ENCODE measurements at regions not wholly inside any gene's neighbourhood (a gene's known extent, or its start where the extent isn't known, plus 50 kb on each side); places are given as distances from the start of the nearest gene placed in this dataset.
"Not testable (repeated sequence)": the region's sequence is repeated elsewhere in the genome, so short reads cannot be mapped to it uniquely, and the experiment has no call there.

DNA sequence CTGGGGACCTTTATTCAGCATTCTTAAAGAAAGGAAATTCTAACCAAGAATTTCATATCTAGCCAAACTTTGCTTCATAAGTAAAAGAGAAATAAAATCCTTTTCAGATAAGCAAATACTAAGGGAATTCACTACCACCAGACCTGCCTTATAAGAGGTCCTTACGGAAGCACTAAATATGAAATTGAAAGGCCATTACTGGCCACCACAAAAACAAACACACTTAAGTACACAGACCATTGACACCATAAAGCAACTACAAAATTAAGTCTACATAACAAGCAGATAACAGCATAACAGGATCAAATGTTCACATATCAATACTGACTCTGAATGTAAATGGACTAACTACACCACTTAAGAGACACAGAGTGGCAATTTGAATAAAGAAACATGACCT lies 361.4 kb upstream of the POU5F2 start:
- Histone ChIP-seq H3K27me3 (ENCODE audit: control insufficient read depth, insufficient read depth, low read length) (no peaks in the 10 kb centered on the region), H3K4me3 (ENCODE audit: low read depth, low read length) (no peak overlapping the region), H3K9me3 (ENCODE audit: control insufficient read depth, insufficient read depth, low read length) (no peaks in the 10 kb centered on the region), H3K4me1 (ENCODE audit: control insufficient read depth, insufficient read depth, low read length) (no peaks in the 10 kb centered on the region), H3K9ac (ENCODE audit: low read depth, low read length) (no peak overlapping the region), H3K27ac (ENCODE audit: low read depth, low read length) (no peak overlapping the region), H3K36me3 (ENCODE audit: control insufficient read depth, insufficient read depth, low read length) (no peaks in the 10 kb centered on the region)

DNA sequence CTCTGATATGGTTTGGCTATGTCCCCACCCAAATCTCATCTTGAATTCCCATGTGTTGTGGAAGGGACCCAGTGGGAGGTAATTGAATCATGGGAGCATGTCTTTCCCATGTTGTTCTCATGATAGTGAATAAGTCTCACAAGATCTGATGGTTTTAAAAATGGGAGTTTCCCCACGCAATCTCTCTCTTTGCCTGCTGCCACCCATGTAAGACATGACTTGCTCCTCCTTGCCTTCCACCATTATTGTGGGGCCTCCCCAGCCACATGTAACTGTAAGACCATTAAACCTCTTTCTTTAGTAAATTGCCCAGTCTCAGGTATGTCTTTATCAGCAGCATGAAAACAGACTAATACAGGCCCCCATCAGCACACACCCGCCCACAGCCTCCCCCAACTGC lies 356.0 kb upstream of the POU5F2 start:
- H3K4me1 ChIP-seq (ENCODE audit: control insufficient read depth, insufficient read depth, low read length); H3K27ac ChIP-seq (ENCODE audit: low read depth, low read length); H3K4me3 ChIP-seq (ENCODE audit: low read depth, low read length); H3K36me3 ChIP-seq (ENCODE audit: control insufficient read depth, insufficient read depth, low read length); H3K9ac ChIP-seq (ENCODE audit: low read depth, low read length); H3K9me3 ChIP-seq (ENCODE audit: control insufficient read depth, insufficient read depth, low read length); H3K27me3 ChIP-seq (ENCODE audit: control insufficient read depth, insufficient read depth, low read length): not testable (repeated sequence)

DNA sequence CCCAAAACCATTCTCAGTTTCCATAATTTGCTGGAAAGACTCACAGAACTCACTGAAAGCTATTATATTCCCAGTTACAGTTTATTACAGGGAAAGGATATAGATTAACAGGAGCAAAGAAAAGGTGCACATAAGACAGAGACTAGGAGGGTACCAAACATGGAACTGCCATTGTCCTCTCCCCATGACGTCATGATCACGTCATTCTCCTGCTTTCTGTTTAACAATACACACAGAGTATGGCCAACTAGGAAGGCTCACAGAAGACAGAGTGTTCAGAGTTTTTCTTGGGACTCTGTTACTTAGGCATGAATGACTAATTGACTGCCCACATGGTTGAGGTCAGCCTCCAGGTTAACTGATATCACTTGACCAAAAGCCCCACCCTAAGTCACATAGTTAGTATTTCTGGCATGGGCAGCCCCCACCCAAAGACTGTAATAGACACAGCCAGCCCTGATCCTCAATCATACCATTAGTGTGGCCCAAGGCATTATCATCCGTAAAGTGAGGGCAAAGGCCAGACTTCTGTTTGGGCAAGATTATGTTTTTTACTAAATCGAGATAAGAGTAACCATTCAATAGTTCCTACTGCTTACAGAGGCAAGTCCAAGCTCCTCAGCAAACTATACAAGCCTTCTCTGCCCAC lies 353.5 kb upstream of the POU5F2 start:
- no peak overlapping the region for H3K4me3 ChIP-seq (ENCODE audit: low read depth, low read length)
- no peak overlapping the region for H3K9ac ChIP-seq (ENCODE audit: low read depth, low read length)
- H3K9me3 ChIP-seq (ENCODE audit: control insufficient read depth, insufficient read depth, low read length): no peaks in the 10 kb centered on the region
- H3K27ac ChIP-seq (ENCODE audit: low read depth, low read length): no peak overlapping the region
- H3K4me1 ChIP-seq (ENCODE audit: control insufficient read depth, insufficient read depth, low read length): no peaks in the 10 kb centered on the region
- H3K36me3 ChIP-seq (ENCODE audit: control insufficient read depth, insufficient read depth, low read length): no peaks in the 10 kb centered on the region
- H3K27me3 ChIP-seq (ENCODE audit: control insufficient read depth, insufficient read depth, low read length): no peaks in the 10 kb centered on the region

DNA sequence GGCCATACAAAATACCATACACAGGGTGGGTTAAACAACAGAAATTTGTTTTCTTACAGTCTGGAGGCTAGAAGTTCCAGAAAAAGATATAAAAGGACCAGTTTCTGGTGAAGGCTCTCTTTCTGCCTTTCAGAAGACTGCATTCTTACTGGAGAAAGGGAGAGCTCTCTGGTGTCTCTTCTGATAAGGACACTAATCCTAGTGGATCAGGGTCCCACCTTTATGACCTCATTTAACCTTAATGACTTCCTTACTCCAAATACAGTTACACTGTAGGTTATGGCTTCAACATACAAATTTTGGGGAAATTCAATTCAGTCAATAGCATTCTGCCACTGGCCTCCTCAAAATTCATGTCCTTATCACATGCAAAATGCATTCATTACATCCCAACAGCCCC lies 351.9 kb upstream of the POU5F2 start:
- no peaks in the 10 kb centered on the region for H3K4me1 ChIP-seq (ENCODE audit: control insufficient read depth, insufficient read depth, low read length)
- no peaks in the 10 kb centered on the region for H3K9me3 ChIP-seq (ENCODE audit: control insufficient read depth, insufficient read depth, low read length)
- H3K27ac ChIP-seq (ENCODE audit: low read depth, low read length): no peak overlapping the region
- H3K9ac ChIP-seq (ENCODE audit: low read depth, low read length): no peak overlapping the region
- H3K4me3 ChIP-seq (ENCODE audit: low read depth, low read length): no peak overlapping the region
- H3K36me3 ChIP-seq (ENCODE audit: control insufficient read depth, insufficient read depth, low read length): no peaks in the 10 kb centered on the region
- H3K27me3 ChIP-seq (ENCODE audit: control insufficient read depth, insufficient read depth, low read length): no peaks in the 10 kb centered on the region

DNA sequence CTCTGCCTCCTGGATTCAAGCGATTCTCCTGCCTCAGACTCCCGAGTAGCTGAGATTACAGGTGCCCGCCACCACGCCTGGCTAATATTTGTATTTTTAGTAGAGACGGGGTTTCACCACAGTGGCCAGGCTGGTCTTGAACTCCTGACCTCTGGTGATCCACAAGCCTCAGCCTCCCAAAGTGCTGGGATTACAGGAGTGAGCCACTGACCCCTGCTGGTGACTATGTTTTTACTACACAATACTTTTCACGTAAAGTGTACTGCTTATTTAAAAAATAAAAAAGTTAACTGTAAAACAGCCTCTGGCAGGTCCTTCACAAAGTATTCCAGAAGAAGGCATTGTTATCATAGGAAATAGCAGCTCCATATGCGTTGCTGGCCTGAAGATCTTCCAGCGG lies 345.2 kb upstream of the POU5F2 start:
- not testable (repeated sequence) for H3K4me3 ChIP-seq (ENCODE audit: low read depth, low read length); H3K36me3 ChIP-seq (ENCODE audit: control insufficient read depth, insufficient read depth, low read length); H3K9me3 ChIP-seq (ENCODE audit: control insufficient read depth, insufficient read depth, low read length); H3K27ac ChIP-seq (ENCODE audit: low read depth, low read length); H3K9ac ChIP-seq (ENCODE audit: low read depth, low read length); H3K27me3 ChIP-seq (ENCODE audit: control insufficient read depth, insufficient read depth, low read length); H3K4me1 ChIP-seq (ENCODE audit: control insufficient read depth, insufficient read depth, low read length)

DNA sequence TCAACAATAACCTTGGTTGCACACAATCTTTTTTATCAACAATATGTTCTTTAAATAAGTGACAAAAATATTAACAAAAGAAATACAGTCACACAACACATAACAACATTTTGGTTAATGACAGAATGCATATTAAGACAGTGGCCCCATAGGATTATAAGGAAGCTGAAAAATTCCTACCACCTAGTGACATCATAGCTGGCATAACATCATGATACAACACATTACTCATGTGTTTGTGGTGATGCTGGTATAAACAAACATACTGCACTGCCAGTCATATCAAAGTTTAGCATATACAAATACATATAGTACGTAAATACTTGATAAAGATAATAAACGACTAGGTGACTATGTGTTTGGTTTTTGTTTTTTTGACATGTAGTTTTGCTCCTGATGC lies 344.8 kb upstream of the POU5F2 start:
- H3K4me1 ChIP-seq (ENCODE audit: control insufficient read depth, insufficient read depth, low read length): no peaks in the 10 kb centered on the region
- no peak overlapping the region for H3K9ac ChIP-seq (ENCODE audit: low read depth, low read length)
- H3K27ac ChIP-seq (ENCODE audit: low read depth, low read length): no peak overlapping the region
- H3K4me3 ChIP-seq (ENCODE audit: low read depth, low read length): no peak overlapping the region
- H3K27me3 ChIP-seq (ENCODE audit: control insufficient read depth, insufficient read depth, low read length): no peaks in the 10 kb centered on the region
- H3K9me3 ChIP-seq (ENCODE audit: control insufficient read depth, insufficient read depth, low read length): no peaks in the 10 kb centered on the region
- no peaks in the 10 kb centered on the region for H3K36me3 ChIP-seq (ENCODE audit: control insufficient read depth, insufficient read depth, low read length)

DNA sequence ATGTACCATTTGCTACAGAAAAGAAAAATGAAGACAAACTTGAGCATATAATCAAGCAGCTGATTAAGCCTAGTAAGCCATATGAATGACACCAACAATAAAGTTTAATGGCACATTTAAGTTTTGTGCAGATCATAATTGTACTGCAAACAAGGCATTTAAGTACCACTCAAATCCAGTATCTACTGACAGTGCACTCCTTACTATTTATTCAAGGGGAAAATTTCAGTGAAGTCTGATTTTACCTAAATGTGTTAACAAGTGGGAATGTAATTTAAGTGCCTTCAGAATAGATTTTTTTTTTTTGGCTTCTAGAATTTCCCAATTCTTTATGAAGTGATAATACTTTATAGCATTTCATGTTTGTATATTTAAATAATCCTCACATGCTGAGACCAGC lies 341.0 kb upstream of the POU5F2 start:
- no peaks in the 10 kb centered on the region for H3K4me1 ChIP-seq (ENCODE audit: control insufficient read depth, insufficient read depth, low read length)
- H3K36me3 ChIP-seq (ENCODE audit: control insufficient read depth, insufficient read depth, low read length): no peaks in the 10 kb centered on the region
- H3K9me3 ChIP-seq (ENCODE audit: control insufficient read depth, insufficient read depth, low read length): no peaks in the 10 kb centered on the region
- no peak overlapping the region for H3K4me3 ChIP-seq (ENCODE audit: low read depth, low read length)
- H3K27ac ChIP-seq (ENCODE audit: low read depth, low read length): no peak overlapping the region
- no peak overlapping the region for H3K9ac ChIP-seq (ENCODE audit: low read depth, low read length)
- H3K27me3 ChIP-seq (ENCODE audit: control insufficient read depth, insufficient read depth, low read length): no peaks in the 10 kb centered on the region

DNA sequence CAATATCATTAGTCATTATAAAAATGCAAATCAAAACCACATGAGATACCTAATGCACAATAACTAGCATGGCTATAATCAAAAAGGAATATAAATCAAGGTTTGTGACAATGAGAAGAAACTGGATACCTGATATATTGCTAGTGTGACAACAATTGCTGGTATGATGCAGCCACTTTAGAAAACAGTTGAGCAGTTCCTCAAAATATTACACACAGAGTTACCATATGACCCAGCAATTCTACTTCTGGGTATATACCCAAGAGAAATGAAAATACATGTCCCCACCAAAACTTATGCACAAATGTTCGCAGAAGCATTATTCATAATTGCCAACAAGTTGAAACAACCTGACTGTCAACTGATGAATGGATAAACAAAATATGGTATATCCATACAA lies 339.7 kb upstream of the POU5F2 start:
- H3K27ac ChIP-seq (ENCODE audit: low read depth, low read length): no peak overlapping the region
- H3K36me3 ChIP-seq (ENCODE audit: control insufficient read depth, insufficient read depth, low read length): no peaks in the 10 kb centered on the region
- no peak overlapping the region for H3K4me3 ChIP-seq (ENCODE audit: low read depth, low read length)
- H3K9me3 ChIP-seq (ENCODE audit: control insufficient read depth, insufficient read depth, low read length): no peaks in the 10 kb centered on the region
- no peak overlapping the region for H3K9ac ChIP-seq (ENCODE audit: low read depth, low read length)
- no peaks in the 10 kb centered on the region for H3K4me1 ChIP-seq (ENCODE audit: control insufficient read depth, insufficient read depth, low read length)
- no peaks in the 10 kb centered on the region for H3K27me3 ChIP-seq (ENCODE audit: control insufficient read depth, insufficient read depth, low read length)

DNA sequence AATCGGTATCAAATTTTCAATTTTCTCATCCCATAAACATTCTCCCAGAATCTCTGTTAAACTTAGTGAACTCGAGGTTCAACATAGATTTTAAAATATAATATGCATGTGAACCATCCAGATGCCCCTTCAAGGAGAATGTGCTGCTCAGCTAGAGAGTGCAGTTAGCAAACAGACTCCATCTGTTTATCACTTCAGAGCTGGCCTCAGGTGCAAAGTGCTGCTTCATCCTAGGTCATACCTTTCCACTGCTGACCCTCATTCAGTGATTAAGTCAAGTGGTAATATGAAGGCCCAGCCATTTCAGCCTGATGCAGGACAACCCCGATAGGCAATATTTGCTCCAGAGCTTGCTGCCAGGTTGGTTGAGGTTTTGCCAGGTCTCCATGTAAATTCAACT lies 339.0 kb upstream of the POU5F2 start:
- no peaks in the 10 kb centered on the region for H3K36me3 ChIP-seq (ENCODE audit: control insufficient read depth, insufficient read depth, low read length)
- no peaks in the 10 kb centered on the region for H3K4me1 ChIP-seq (ENCODE audit: control insufficient read depth, insufficient read depth, low read length)
- no peaks in the 10 kb centered on the region for H3K9me3 ChIP-seq (ENCODE audit: control insufficient read depth, insufficient read depth, low read length)
- H3K9ac ChIP-seq (ENCODE audit: low read depth, low read length): no peak overlapping the region
- no peaks in the 10 kb centered on the region for H3K27me3 ChIP-seq (ENCODE audit: control insufficient read depth, insufficient read depth, low read length)
- H3K4me3 ChIP-seq (ENCODE audit: low read depth, low read length): no peak overlapping the region
- no peak overlapping the region for H3K27ac ChIP-seq (ENCODE audit: low read depth, low read length)

DNA sequence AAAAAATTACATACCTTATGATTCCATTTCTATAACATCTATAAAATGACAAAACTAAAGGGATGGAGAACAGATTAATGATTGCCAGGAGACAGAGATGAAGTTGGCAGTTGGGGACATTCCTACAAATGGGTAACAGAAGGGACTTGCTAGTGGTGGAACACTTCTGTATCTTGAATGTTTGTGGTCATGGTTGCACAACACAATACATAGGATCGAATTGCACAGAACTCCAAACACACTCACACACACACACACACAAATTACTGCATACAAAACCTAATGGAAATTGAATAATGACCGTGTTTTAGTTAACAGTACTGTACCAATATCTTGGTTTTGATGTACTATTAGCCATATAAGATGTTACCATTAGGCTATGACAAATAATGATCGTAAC lies 330.7 kb upstream of the POU5F2 start:
- H3K9ac ChIP-seq (ENCODE audit: low read depth, low read length): no peak overlapping the region
- H3K27ac ChIP-seq (ENCODE audit: low read depth, low read length): no peak overlapping the region
- peaks cover 4% of the 10 kb centered on the region; the same call in 1 of the 2 replicates for H3K9me3 ChIP-seq (ENCODE audit: control insufficient read depth, insufficient read depth, low read length)
- H3K27me3 ChIP-seq (ENCODE audit: control insufficient read depth, insufficient read depth, low read length): no peaks in the 10 kb centered on the region
- no peaks in the 10 kb centered on the region for H3K4me1 ChIP-seq (ENCODE audit: control insufficient read depth, insufficient read depth, low read length)
- no peaks in the 10 kb centered on the region for H3K36me3 ChIP-seq (ENCODE audit: control insufficient read depth, insufficient read depth, low read length)
- no peak overlapping the region for H3K4me3 ChIP-seq (ENCODE audit: low read depth, low read length)

DNA sequence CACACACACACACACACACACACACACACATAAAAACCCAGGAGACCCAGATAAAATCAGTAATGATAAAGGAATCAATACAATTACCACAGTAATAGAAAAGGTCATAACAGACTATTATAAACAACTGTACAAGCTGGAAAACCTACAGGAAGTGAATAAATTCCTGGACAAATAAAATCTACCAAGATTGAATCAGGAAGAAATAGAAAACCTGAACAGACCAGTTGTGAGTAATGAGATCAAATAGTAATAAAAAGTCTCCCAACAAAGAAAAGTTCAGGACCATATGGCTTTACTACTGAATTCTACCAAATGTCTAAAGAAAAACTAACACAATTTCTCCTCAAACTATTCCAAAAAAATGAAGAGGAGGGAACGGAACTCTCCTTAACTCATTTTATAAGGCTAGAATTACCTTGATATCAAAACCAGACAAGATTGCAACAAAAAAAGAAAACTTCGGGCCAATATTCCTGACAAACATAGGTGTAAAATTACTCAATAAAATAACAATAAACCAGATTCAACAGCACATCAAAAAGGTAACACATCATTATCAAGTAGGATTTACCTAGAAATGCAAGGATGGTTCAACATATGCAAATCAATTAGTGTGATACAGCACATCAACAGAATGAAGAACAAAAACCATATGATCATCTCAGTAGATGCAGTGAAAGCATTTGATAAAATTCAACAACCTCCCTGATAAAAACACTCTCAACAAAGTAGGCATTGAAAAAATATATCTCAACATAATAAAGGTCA lies 325.2 kb upstream of the POU5F2 start:
- no peaks in the 10 kb centered on the region for H3K4me1 ChIP-seq (ENCODE audit: control insufficient read depth, insufficient read depth, low read length)
- no peak overlapping the region for H3K4me3 ChIP-seq (ENCODE audit: low read depth, low read length)
- H3K9me3 ChIP-seq (ENCODE audit: control insufficient read depth, insufficient read depth, low read length): peaks cover 7% of the 10 kb centered on the region; the same call in 1 of the 2 replicates
- H3K27ac ChIP-seq (ENCODE audit: low read depth, low read length): no peak overlapping the region
- H3K36me3 ChIP-seq (ENCODE audit: control insufficient read depth, insufficient read depth, low read length): no peaks in the 10 kb centered on the region
- no peak overlapping the region for H3K9ac ChIP-seq (ENCODE audit: low read depth, low read length)
- no peaks in the 10 kb centered on the region for H3K27me3 ChIP-seq (ENCODE audit: control insufficient read depth, insufficient read depth, low read length)

All from HUES48 (cell line).